Fibroblast of mammary gland (primary cell): ENCODE measurements at regions not wholly inside any gene's neighbourhood (a gene's known extent, or its start where the extent isn't known, plus 50 kb on each side); places are given as distances from the start of the nearest gene placed in this dataset.

ENCODE experiments used
- DNase-seq: peaks from one replicate; pipeline ENCODE4 v3.0.0-alpha.2; 2010; ENCODE audit warnings: low read depth
- H3K4me3 ChIP-seq: 2 replicates; pipeline ENCODE4 v1.5.1; 2011; ENCODE audit warnings: low read depth, mild to moderate bottlenecking, low read length, moderate library complexity; ENCODE audit not compliant: control insufficient read depth
- TF ChIP-seq, protein P1 (sequence below): conservative IDR thresholded peaks from 2 replicates; pipeline ENCODE4 v1.5.1; 2011; ENCODE audit warnings: low read depth, low read length, inconsistent platforms; ENCODE audit not compliant: control insufficient read depth, insufficient read depth

DNA sequence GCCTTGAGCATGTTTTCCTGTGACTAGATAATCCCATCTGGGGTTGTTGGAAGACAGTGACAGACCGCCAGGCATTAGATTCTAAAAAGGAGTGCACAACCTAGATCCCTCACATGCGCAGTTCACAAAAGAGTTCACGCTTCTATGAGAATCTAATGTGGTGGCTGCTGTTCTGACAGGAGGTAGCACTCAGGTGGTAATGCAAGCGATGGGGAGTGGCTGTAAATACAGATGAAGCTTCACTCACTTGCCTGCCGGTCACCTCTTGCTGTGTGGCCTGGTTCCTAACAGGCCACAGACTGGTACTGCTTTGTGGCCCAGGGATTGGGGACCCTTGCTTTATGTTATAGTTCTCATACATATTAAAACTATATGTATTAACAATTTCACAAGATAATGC, 81.9 kb upstream of the TMLHE start:
- H3K4me3 ChIP-seq = no peak overlapping the region
- DNase-seq = no peak
- TF ChIP-seq, protein P1, sequence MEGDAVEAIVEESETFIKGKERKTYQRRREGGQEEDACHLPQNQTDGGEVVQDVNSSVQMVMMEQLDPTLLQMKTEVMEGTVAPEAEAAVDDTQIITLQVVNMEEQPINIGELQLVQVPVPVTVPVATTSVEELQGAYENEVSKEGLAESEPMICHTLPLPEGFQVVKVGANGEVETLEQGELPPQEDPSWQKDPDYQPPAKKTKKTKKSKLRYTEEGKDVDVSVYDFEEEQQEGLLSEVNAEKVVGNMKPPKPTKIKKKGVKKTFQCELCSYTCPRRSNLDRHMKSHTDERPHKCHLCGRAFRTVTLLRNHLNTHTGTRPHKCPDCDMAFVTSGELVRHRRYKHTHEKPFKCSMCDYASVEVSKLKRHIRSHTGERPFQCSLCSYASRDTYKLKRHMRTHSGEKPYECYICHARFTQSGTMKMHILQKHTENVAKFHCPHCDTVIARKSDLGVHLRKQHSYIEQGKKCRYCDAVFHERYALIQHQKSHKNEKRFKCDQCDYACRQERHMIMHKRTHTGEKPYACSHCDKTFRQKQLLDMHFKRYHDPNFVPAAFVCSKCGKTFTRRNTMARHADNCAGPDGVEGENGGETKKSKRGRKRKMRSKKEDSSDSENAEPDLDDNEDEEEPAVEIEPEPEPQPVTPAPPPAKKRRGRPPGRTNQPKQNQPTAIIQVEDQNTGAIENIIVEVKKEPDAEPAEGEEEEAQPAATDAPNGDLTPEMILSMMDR = no peak

DNA sequence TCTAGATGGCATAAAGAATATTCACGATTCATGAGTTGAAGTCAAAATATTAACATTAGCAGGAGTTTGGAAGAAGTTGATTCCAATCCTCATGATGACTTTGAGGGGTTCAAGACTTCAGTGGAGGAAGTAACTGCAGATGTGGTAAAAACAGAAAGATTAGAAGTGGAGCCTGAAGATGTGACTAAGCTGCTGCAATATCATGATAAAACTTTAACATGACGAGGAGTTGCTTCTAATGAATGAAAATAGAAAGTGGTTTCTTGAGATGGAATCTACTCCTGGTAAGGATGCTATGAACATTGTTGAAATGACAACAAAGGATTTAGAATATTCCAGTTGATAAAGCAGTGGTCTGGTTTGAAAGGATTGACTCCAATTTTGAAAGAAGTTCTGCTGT, 70.1 kb upstream of the TMLHE start:
- no peak overlapping the region for H3K4me3 ChIP-seq
- TF ChIP-seq, protein P1 = no peak
- DNase-seq = no peak

DNA sequence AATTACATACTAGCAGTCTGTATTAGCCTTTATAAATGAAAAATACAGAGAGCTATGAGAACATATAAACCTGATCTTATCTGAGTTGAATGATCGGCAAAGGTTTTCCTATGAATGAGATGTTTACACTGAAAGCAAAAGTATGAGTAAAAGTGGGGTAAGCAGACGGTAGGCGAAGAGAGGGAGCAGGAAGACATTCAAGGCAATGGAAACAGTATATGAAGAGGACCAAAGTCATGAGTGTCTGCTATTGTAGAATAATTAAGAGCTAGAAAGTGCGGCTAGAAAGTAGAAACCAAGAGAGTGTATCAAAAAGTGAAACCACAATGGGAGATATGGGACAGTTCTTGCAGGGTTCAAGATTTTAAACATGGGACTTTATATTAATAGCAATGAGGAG, 67.0 kb upstream of the TMLHE start:
- TF ChIP-seq, protein P1 = no peak
- no peak overlapping the region for H3K4me3 ChIP-seq
- no peak for DNase-seq

DNA sequence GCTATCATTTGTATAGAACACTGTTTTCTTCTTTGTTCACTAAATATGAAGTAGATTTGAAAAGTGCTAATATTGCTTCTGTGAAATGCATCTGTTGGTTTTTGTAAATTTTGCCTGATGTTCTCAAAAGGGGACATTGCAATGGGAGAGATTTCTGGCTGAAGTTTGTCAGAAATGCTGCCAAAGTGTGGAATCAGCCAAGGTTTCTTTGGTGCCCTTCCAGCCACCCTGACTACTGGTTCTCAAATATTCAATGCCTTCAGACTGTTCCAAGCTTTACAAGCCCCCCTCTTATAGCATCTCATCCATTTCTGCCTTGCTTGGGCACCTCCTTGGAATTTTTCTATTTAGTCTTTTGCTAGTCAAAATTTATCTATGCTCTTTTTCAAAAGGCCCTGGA, 60.6 kb upstream of the TMLHE start:
- TF ChIP-seq, protein P1 = no peak
- no peak overlapping the region for H3K4me3 ChIP-seq
- no peak for DNase-seq

DNA sequence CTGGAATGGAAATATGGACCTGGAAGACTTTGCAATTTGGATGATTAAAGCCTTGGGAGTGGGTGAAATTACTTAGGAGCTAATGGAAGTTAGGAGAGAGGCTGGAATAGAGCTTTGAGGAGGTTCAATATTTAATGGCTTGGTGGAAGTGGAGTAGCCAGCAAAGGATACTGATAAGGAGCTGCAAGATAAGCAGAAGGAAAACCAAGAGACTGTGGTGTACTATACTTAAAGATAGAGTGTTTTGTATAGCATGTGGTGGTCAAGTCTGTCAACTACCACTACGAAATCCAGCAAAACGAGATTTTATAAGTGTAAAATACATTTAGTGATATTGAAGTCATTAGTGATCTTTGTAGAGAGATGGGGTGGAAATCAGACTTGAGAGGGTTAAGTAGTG, 54.0 kb upstream of the TMLHE start:
- DNase-seq = no peak
- TF ChIP-seq, protein P1 = no peak
- H3K4me3 ChIP-seq = no peak overlapping the region
